Fibroblast of lung (primary cell): ENCODE measurements at regions not wholly inside any gene's neighbourhood (a gene's known extent, or its start where the extent isn't known, plus 50 kb on each side); places are given as distances from the start of the nearest gene placed in this dataset.

Experiments used
- DNase-seq, 2 donors: peaks; one replicate each; pipeline versions ENCODE4 v3.0.0 to v3.0.0-alpha.2; 2010; ENCODE audit warnings: low read depth in 2 of 2
- H2AFZ ChIP-seq: 2 replicates; pipeline ENCODE4 v1.5.1; 2012; ENCODE audit warnings: low read length, control low read depth, inconsistent platforms
- H3K27ac ChIP-seq: 2 replicates; pipeline ENCODE4 v1.5.1; 2011; ENCODE audit warnings: low read length, control low read depth; ENCODE audit not compliant: insufficient read depth
- H3K27me3 ChIP-seq: 2 replicates; pipeline ENCODE4 v1.5.1; 2011; ENCODE audit warnings: mild to moderate bottlenecking, low read length; ENCODE audit not compliant: control insufficient read depth, insufficient read depth
- H3K36me3 ChIP-seq: 2 replicates; pipeline ENCODE4 v1.5.1; 2011; ENCODE audit warnings: low read length; ENCODE audit not compliant: control insufficient read depth, insufficient read depth
- H3K4me1 ChIP-seq: 2 replicates; pipeline ENCODE4 v1.5.1; 2011; ENCODE audit warnings: low read length; ENCODE audit not compliant: control insufficient read depth, insufficient read depth; ENCODE audit errors: extremely low read depth
- H3K4me2 ChIP-seq: 2 replicates; pipeline ENCODE4 v1.5.1; 2011; ENCODE audit warnings: low read length, control low read depth; ENCODE audit not compliant: insufficient read depth; ENCODE audit errors: extremely low read depth
- H3K4me3 ChIP-seq, 4 experiments: fragments of 200-600 bp in 1 of 4; sonication (generic) in 1 of 4; replicated peaks in 1 of 4; 2 replicates each; pipeline ENCODE4 v1.5.1; 2011 to 2016; ENCODE audit warnings: low read length in 4 of 4, low read depth in 3 of 4, mild to moderate bottlenecking in 3 of 4, control low read depth in 2 of 4, inconsistent platforms in 1 of 4, mixed read lengths in 1 of 4; ENCODE audit not compliant: insufficient read depth in 1 of 4; ENCODE audit errors: control extremely low read depth in 1 of 4
- H3K79me2 ChIP-seq: 2 replicates; pipeline ENCODE4 v1.5.1; 2012; ENCODE audit warnings: mild to moderate bottlenecking, low read length, inconsistent platforms; ENCODE audit not compliant: control insufficient read depth, insufficient read depth
- H3K9ac ChIP-seq: 2 replicates; pipeline ENCODE4 v1.5.1; 2011; ENCODE audit warnings: mild to moderate bottlenecking, low read length, control low read depth; ENCODE audit not compliant: insufficient read depth
- H3K9me3 ChIP-seq: 2 replicates; pipeline ENCODE4 v1.5.1; 2012; ENCODE audit warnings: low read depth, low read length; ENCODE audit not compliant: control insufficient read depth, insufficient read depth
- H4K20me1 ChIP-seq: 2 replicates; pipeline ENCODE4 v1.5.1; 2011; ENCODE audit warnings: low read length; ENCODE audit not compliant: control insufficient read depth, insufficient read depth; ENCODE audit errors: extremely low read depth
- CTCF ChIP-seq, 2 donors: IDR thresholded peaks in 1 of 2; conservative IDR thresholded peaks in 1 of 2; 1 replicate in 1 of 2; 2 replicates in 1 of 2; pipeline ENCODE4 v1.5.1; 2011 to 2012; ENCODE audit warnings: low read length in 2 of 2, control low read depth in 1 of 2, inconsistent platforms in 1 of 2, low read depth in 1 of 2, mild to moderate bottlenecking in 1 of 2
- EZH2 ChIP-seq: IDR thresholded peaks from 2 replicates; pipeline ENCODE4 v1.5.1; 2012; ENCODE audit warnings: low read length, control low read depth, mild to moderate bottlenecking; ENCODE audit errors: missing control alignments

DNA sequence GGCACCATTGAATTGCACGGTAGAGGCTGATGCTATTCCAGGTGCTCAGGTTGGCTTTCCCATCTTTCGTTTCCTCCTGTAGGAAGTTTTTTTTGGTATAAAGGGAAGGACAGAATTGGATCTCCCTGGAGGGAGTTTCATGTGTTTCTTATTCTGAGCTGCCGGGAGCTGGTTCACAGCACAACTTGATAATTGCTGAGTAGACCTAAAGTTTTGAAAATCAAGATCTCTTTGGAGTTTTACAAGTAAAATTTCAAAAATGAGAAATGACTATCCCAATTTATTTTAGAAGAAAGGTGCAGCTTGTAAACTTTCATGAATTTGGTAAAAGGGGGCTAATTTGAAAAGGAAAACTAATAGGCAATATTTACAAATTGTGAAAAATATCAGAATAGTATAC, 125.2 kb upstream of the ESR1 start:
- Histone ChIP-seq H3K4me3 (no peak overlapping the region), H3K27me3 (no peaks in the 10 kb centered on the region), H3K27ac (no peak overlapping the region), H4K20me1 (no peaks in the 10 kb centered on the region), H3K9ac (no peak overlapping the region), H2AFZ (no peak overlapping the region), H3K9me3 (no peaks in the 10 kb centered on the region), H3K4me2 (no peak overlapping the region), H3K36me3 (no peaks in the 10 kb centered on the region), H3K79me2 (no peaks in the 10 kb centered on the region), H3K4me1 (no peaks in the 10 kb centered on the region)
- no peak for DNase-seq
- TF ChIP-seq EZH2, result no peak
- TF ChIP-seq CTCF (conservative IDR thresholded peaks at IDR 0.05 in 1 of 2, IDR thresholded peaks at IDR 0.05 in 1 of 2; ENCODE audit: low read depth in 1 of 2, low read length in 2 of 2), result no peak

GRCh38 chr6:151682922-151683321, 124.6 kb upstream of the ESR1 start:
- no peak overlapping the region for H3K9ac ChIP-seq
- H3K36me3 ChIP-seq, result no peaks in the 10 kb centered on the region
- H3K4me1 ChIP-seq, result no peaks in the 10 kb centered on the region
- H3K9me3 ChIP-seq, result no peaks in the 10 kb centered on the region
- H3K27me3 ChIP-seq, result no peaks in the 10 kb centered on the region
- H4K20me1 ChIP-seq, result no peaks in the 10 kb centered on the region
- H3K79me2 ChIP-seq, result no peaks in the 10 kb centered on the region
- DNase-seq, result no peak
- TF ChIP-seq CTCF (conservative IDR thresholded peaks at IDR 0.05 in 1 of 2, IDR thresholded peaks at IDR 0.05 in 1 of 2; ENCODE audit: low read depth in 1 of 2, low read length in 2 of 2) (no peak), EZH2 (no peak)
- no peak overlapping the region for H3K4me3 ChIP-seq
- no peak overlapping the region for H2AFZ ChIP-seq
- H3K27ac ChIP-seq, result no peak overlapping the region
- no peak overlapping the region for H3K4me2 ChIP-seq

- Histone ChIP-seq H3K27ac (no peak overlapping the region), H3K79me2 (no peaks in the 10 kb centered on the region), H3K4me1 (no peaks in the 10 kb centered on the region), H3K4me3 (no peak overlapping the region), H3K4me2 (no peak overlapping the region), H3K36me3 (no peaks in the 10 kb centered on the region), H3K9me3 (no peaks in the 10 kb centered on the region), H3K27me3 (no peaks in the 10 kb centered on the region), H2AFZ (no peak overlapping the region), H3K9ac (no peak overlapping the region), H4K20me1 (no peaks in the 10 kb centered on the region)
- no peak for DNase-seq
- TF ChIP-seq CTCF (conservative IDR thresholded peaks at IDR 0.05 in 1 of 2, IDR thresholded peaks at IDR 0.05 in 1 of 2; ENCODE audit: low read depth in 1 of 2, low read length in 2 of 2) (no peak), EZH2 (no peak)
Observed at GRCh38 chr6:151683381-151683780, 124.1 kb upstream of the ESR1 start.
